Type B pancreatic cell (in vitro differentiated cells): ENCODE measurements at regions not wholly inside any gene's neighbourhood (a gene's known extent, or its start where the extent isn't known, plus 50 kb on each side); places are given as distances from the start of the nearest gene placed in this dataset.

Experiments
- DNase-seq: peaks from one replicate; pipeline ENCODE4 v3.0.0; 2021; ENCODE audit warnings: mixed read lengths; ENCODE audit not compliant: unreplicated experiment; ENCODE audit errors: extremely low spot score
- H3K27ac Mint-ChIP-seq: 2 replicates; pipeline ENCODE4 v1.8.0; 2021; ENCODE audit warnings: mild to moderate bottlenecking, mixed read lengths
- H3K27me3 Mint-ChIP-seq: 2 replicates; pipeline ENCODE4 v1.8.0; 2021; ENCODE audit warnings: mixed read lengths
- H3K36me3 Mint-ChIP-seq: 2 replicates; pipeline ENCODE4 v1.8.0; 2021; ENCODE audit warnings: mixed read lengths
- H3K4me1 Mint-ChIP-seq: one replicate; pipeline ENCODE4 v1.8.0; 2021; ENCODE audit warnings: mixed read lengths; ENCODE audit not compliant: unreplicated experiment
- H3K4me3 Mint-ChIP-seq: 2 replicates; pipeline ENCODE4 v1.8.0; 2021; ENCODE audit warnings: mild to moderate bottlenecking, mixed read lengths
- H3K9me3 Mint-ChIP-seq: 2 replicates; pipeline ENCODE4 v1.8.0; 2021; ENCODE audit warnings: mixed read lengths
- CTCF ChIP-seq: fragments of 200-600 bp; sonication (generic); conservative IDR thresholded peaks from 2 replicates; pipeline ENCODE4 v1.5.0; 2021; ENCODE audit warnings: antibody characterized with exemption, mild to moderate bottlenecking

GRCh38 chr14:22099942-22100763 is 426.5 kb upstream of the OR4E1 start:
- peak; percentile 74 for TF ChIP-seq CTCF
- H3K27ac Mint-ChIP-seq: no peak overlapping the region
- H3K4me3 Mint-ChIP-seq: no peak overlapping the region
- peaks cover 23% of the 10 kb centered on the region for H3K27me3 Mint-ChIP-seq
- no peaks in the 10 kb centered on the region for H3K36me3 Mint-ChIP-seq
- no peaks in the 10 kb centered on the region for H3K4me1 Mint-ChIP-seq
- no peak for DNase-seq
- H3K9me3 Mint-ChIP-seq: no peaks in the 10 kb centered on the region

- Mint-ChIP-seq H3K9me3 (no peaks in the 10 kb centered on the region), H3K27ac (no peak overlapping the region), H3K36me3 (no peaks in the 10 kb centered on the region), H3K27me3 (peaks cover 19% of the 10 kb centered on the region), H3K4me3 (no peak overlapping the region), H3K4me1 (no peaks in the 10 kb centered on the region)
- no peak for TF ChIP-seq CTCF
- no peak for DNase-seq
Observed at GRCh38 chr14:22098435-22098834, 424.8 kb upstream of the OR4E1 start.

- Mint-ChIP-seq H3K9me3 (no peaks in the 10 kb centered on the region), H3K27me3 (peaks cover 15% of the 10 kb centered on the region), H3K4me3 (no peak overlapping the region), H3K27ac (no peak overlapping the region), H3K36me3 (no peaks in the 10 kb centered on the region), H3K4me1 (no peaks in the 10 kb centered on the region)
- no peak for DNase-seq
- TF ChIP-seq CTCF: no peak
Observed at GRCh38 chr14:22097586-22098292, 424.1 kb upstream of the OR4E1 start.

GRCh38 chr14:22097072-22097471 is 423.5 kb upstream of the OR4E1 start:
- Mint-ChIP-seq H3K27ac (no peak overlapping the region), H3K27me3 (peaks cover 15% of the 10 kb centered on the region), H3K4me3 (no peak overlapping the region), H3K4me1 (no peaks in the 10 kb centered on the region), H3K9me3 (no peaks in the 10 kb centered on the region), H3K36me3 (no peaks in the 10 kb centered on the region)
- TF ChIP-seq CTCF: no peak
- DNase-seq: no peak

- no peak for TF ChIP-seq CTCF
- H3K4me1 Mint-ChIP-seq: no peaks in the 10 kb centered on the region
- no peaks in the 10 kb centered on the region for H3K36me3 Mint-ChIP-seq
- H3K27ac Mint-ChIP-seq: no peak overlapping the region
- H3K4me3 Mint-ChIP-seq: no peak overlapping the region
- no peak for DNase-seq
- no peaks in the 10 kb centered on the region for H3K9me3 Mint-ChIP-seq
- H3K27me3 Mint-ChIP-seq: peaks cover 15% of the 10 kb centered on the region
Observed at GRCh38 chr14:22096514-22096895, 422.9 kb upstream of the OR4E1 start.
